ENCODE measurements at regions not wholly inside any gene's neighbourhood (a gene's known extent, or its start where the extent isn't known, plus 50 kb on each side); places are given as distances from the start of the nearest gene placed in this dataset.

- TF ChIP-seq CTCF (IDR thresholded peaks at IDR 0.05; ENCODE audit: low read depth, low read length) = no peak
- TF ChIP-seq EZH2phosphoT487 (IDR thresholded peaks at IDR 0.05; ENCODE audit: low read depth) = no peak
Measured at GRCh38 chrX:121949041-121949760, 901.8 kb downstream of the GLUD2 start.
